ENCODE measurements at regions not wholly inside any gene's neighbourhood (a gene's known extent, or its start where the extent isn't known, plus 50 kb on each side); places are given as distances from the start of the nearest gene placed in this dataset.

- no peak for DNase-seq (ENCODE audit: low spot score)
Observed at GRCh38 chr13:34249546-34250039, 431.6 kb downstream of the RFC3 start.

DNA sequence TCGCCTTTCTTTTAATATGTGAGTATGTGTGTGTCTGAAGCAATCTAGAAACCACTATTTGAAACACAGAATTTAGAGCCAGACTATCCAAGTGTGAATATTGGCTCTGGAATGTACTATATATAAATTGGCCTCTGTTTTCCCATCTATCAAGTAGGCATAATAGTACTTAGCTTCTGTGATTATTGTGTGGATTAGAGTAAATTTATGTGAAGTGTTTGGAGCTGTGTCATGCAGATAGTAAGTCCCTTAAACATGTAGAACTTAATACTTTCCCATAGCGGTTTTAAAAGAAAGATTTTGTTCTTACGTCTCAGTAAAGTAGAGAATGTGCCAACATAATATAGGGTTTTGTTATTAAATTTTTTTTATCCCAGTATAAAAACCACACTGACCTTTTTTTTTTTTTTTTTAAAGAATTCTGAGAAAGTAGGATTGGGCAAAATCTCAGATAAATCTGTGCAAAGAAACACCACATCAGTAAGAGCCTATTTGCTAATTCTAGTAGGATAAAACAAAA is 432.3 kb downstream of the RFC3 start:
- no peak for DNase-seq (ENCODE audit: low spot score)

GRCh38 chr13:34254366-34254765 is 436.4 kb downstream of the RFC3 start:
- no peak for DNase-seq (ENCODE audit: low spot score)

DNA sequence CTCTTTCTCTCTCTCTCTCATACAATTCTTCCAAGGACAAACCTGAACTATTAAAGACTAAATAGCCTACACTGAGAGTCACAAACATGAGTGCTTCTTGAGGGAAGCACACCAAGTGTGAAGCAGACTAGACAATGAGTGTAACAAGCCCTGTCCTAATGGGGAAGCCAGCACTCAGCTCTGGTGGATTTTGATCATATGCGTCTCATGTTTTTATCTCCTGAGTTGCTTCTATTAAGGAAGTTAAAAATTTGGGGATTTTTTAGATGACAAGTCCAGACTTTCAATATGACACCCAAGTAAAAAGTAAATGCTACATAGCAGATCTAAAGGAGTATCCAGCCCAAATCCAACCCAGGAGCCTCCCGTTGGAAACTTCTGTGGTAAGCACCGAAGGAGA is 437.8 kb downstream of the RFC3 start:
- DNase-seq (ENCODE audit: low spot score), result no peak

DNA sequence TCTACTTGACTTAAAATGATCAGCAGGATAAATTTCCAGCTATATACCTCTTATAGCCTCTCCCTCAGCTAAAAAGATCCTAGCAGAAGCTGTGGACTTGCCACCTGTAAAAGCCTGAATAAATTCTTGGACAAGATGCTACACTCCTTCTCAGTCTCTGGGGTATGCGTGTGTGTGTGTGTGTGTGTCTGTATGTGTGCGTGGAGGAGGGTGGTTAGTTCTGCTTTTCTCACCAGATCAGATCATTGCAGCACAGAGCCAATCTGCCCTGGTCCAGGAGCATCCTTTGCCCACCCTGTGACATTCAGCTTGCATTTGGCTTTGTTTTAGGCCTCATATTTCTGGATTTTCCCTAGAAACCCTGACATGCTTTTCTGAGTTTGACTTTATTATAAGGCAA is 438.3 kb downstream of the RFC3 start:
- peak; percentile 37 for DNase-seq (ENCODE audit: low spot score)

- DNase-seq (ENCODE audit: low spot score), result peak; percentile 57
Observed at GRCh38 chr13:34257966-34258365, 440.0 kb downstream of the RFC3 start.

DNA sequence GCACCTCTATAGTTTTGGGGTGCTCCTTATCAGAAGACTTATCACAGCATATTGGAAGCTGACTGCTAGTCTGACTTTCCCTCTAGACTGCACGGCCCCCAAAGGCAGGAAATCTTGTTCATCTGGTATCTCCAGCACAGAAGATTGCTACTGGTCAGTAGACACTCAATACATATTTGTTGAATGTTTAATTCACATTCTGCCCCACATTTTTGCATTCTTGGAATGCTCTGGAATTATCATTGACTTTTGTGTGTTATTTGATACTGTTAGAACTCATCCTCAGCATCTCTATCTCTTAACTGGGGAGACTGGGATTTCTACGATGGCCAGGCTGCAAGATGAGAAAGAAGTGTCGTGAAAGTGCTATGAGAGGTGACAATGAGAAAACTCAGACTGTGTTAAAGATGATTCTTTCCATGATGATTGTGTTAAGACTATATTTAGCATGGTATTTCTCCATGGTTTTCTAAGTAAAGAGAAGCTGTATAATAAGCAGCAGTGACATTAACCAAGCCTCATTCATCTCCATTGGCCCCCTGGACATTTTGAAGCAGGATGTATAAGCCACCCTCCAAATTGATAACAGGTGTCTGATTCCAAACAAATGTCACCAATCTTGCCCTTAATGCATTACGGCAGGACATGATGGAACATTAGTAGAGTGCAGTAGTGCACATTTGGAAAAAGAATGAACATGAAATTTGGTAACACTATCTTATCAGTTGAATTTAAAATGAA is 440.9 kb downstream of the RFC3 start:
- DNase-seq (ENCODE audit: low spot score), result no peak

DNA sequence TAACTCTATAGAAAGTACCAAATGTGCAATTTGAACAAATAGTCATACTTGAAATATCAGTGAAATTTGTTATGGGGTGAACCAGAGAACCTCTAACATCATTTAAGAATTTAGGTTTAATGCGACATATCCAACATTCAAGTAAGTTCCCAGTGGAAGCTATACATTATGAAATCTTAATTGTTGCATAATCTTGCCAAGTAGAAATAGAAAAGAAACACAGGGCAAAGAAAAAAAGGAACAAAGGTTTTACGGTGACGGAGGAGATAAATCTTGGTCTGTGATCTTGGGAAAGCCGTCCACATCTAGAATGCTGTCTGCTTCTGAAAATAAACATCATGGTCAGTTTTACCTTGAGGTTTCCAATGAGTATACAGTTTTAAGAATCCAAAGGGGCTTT is 445.7 kb downstream of the RFC3 start:
- DNase-seq (ENCODE audit: low spot score), result no peak

GRCh38 chr13:34265046-34265679 is 447.2 kb downstream of the RFC3 start:
- no peak for DNase-seq (ENCODE audit: low spot score)

- DNase-seq (ENCODE audit: low spot score), result no peak
Observed at GRCh38 chr13:34276764-34277163, 458.8 kb downstream of the RFC3 start.

- DNase-seq (ENCODE audit: low spot score), result no peak
Observed at GRCh38 chr13:34277936-34278335, 460.0 kb downstream of the RFC3 start.

- DNase-seq (ENCODE audit: low spot score), result no peak
Observed at GRCh38 chr13:34278780-34279179, 460.8 kb downstream of the RFC3 start.

DNA sequence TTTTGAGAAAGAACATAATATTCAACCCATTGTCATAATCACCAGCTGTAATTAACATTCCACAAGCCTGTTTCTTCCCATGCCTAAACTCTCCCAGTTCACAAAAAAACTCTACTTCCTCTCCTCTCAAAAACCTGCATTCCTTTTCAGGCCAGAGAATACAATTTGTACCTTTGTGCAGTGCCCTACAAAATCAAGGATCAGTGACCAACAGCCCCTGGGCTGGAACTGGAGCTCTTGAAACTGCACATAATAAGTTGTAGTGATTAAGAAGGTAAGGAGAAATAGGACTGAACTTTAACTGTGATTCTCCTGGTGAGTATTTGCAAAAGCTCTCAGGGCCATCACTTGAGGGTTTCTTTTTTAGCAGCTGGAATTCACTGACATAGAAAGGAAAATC is 472.7 kb downstream of the RFC3 start:
- DNase-seq (ENCODE audit: low spot score), result no peak

DNA sequence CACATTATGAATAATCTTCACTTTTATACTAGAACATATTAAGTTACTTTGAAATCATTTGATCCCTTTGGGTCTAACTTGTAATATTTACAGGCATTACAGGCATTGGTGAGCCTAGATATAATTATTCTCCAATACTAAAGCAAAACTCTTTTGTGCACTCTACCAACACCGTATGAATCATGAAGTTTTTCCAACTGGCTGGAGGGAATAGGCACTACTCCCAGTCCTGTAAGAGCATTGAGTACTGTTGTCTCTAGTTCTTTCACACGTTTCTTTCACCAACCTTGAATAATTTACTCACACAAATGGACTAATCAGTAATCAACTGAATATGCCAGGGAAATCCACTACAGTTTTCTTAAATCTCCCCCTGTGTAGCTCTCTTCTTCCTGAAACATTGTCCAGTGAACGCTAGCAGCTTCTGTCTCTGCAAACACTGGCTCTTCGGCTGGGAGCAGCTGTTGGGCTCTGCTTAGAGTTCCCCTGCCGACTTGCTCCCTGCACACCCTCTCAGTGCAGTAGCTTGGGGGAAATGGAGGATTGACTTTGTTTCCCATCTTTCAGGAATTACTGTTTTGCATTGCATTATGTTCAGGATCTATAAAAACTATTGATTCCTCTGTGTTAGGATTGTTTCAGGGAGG is 476.7 kb downstream of the RFC3 start:
- peak; percentile 7 for DNase-seq (ENCODE audit: low spot score)

DNA sequence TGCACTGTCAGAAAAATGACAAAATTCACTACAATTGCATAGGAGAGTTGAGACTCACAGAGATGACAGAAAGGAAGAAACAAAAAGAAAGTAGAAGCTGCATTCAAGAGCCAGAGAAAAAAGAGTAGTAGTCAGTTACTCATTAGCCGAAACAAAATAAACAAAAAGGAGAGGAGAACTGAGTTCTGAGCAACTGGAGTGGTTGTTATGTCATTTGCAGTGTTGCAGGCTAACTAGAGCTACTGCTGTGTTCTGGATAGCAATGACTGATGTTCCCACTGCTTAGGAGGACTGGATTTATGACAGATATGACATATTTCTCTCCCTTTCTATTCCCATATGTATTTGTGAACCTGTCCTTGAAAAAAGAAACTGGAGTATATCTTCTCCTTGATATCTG is 482.6 kb downstream of the RFC3 start:
- no peak for DNase-seq (ENCODE audit: low spot score)

DNA sequence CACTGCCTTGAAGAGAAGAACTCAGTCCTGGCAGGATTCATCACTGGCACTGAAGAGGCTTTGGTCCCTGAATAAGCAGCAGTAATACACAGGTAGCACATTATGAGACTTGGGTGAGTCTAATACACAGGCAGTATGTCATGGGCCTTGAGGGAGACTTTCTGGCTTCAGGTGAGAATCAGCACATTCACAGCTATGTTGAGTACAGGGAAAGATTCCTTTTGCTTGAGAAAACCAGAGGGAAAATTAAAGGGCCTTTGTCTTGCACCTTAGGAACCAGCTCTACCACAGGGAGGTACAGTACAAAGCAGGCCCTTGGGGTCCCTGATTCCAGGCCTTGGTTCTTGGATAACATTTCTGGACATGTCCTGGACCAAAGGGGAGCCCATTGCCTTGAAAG is 484.6 kb downstream of the RFC3 start:
- DNase-seq (ENCODE audit: low spot score), result no peak

DNA sequence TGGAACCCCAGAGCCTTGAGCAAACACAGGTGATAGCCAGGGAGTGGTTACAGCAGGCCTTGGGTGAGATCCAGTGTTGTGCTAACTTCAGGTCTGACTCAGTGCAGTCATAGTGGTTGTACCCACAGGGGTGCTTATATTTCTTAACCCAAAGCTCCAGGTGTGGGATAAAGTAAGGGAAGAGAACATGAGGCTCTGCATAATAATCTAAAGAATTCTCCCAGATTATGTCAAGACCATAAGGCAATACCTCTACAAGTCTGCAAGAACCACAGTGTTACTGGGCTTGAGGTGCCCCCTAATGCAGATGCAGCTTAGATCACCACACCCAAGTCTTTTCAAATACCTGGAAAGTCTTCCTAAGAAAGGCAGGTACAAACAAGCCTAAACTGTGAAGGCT is 485.4 kb downstream of the RFC3 start:
- DNase-seq (ENCODE audit: low spot score), result no peak

DNA sequence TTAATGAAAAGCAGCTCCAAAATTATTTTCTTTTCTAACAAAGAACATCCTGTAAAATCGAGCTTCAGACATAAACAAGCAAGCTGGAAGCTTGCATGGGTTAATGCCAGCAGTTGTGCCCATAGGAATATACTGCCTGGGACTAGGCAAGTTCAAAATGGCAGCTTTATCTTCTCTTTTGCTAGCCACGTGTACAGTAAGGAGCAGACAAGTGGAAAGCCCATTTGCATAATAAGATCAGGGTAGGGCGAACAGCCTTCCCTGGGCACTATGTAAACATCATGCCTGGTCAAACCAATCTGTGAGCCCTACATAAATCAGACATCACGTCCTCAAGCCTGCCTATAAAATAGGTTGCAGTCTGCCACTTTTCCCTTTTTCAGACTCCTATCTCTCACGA is 489.7 kb downstream of the RFC3 start:
- DNase-seq (ENCODE audit: low spot score), result no peak

GRCh38 chr13:34308725-34309124 is 490.8 kb downstream of the RFC3 start:
- no peak for DNase-seq (ENCODE audit: low spot score)

DNA sequence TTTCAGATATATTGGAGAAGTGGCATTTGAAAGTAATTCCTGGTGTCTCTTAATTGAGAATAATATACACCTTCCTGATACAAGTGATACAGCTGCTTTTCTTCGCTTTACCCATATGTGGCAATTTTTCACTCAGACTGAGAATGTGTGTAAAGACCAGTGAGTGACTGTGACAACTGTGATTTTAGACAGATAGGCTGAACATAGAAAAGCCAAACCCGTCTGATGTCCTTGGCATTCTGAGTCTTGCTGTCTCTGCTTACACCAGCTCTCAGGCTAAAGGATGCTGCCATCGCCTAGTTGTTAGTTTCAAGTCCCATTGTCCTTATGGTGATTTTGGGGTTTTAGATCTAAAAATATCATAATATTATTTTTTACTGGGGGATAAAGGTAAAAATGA is 492.6 kb downstream of the RFC3 start:
- no peak for DNase-seq (ENCODE audit: low spot score)

DNA sequence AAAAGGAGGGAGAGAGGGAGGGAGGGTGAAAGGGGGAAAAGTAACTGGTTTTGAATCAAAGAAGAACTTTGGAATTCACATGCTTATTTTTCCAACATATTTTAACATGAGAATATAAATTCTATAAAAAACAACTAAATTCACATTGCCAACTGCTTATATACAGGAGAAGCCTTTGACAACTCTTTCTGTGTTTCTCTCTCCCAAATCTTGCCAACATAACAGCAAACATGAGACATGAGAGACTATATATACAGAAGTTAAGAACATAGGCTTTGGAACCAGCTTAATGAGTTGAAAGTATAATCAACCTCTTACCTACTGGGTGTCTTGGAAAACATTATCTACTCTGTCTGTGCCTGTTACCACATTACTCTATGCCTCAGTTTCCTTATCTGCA is 493.3 kb downstream of the RFC3 start:
- no peak for DNase-seq (ENCODE audit: low spot score)

DNA sequence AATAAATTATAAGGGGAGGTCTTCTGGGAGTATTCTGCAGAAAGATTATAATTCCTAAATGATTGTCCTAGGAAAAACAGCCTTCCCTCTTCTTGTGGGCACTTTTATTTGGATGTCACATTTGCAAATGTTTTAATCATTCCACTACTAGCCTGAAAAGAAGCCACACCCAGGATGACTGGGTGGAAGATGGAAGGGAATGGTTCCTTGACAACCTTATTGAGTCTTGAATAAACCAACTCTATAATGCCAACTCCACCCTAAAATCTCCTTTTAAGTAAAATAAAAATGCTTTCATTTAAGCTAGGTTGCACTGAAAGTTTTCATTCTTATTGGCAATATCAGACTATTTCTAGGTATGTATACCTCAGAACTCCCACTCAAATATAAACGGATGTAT is 494.6 kb downstream of the RFC3 start:
- DNase-seq (ENCODE audit: low spot score), result no peak

- no peak for DNase-seq (ENCODE audit: low spot score)
Observed at GRCh38 chr13:34320084-34320483, 502.1 kb downstream of the RFC3 start.
